GM04503 (cell line): ENCODE measurements at regions not wholly inside any gene's neighbourhood (a gene's known extent, or its start where the extent isn't known, plus 50 kb on each side); places are given as distances from the start of the nearest gene placed in this dataset.

ENCODE experiments used
- DNase-seq: peaks from one replicate; pipeline ENCODE4 v3.0.0-alpha.2; 2012; ENCODE audit warnings: low read depth

- no peak for DNase-seq
Observed at GRCh38 chr5:135204151-135204600, 170.1 kb upstream of the PITX1 start.

DNA sequence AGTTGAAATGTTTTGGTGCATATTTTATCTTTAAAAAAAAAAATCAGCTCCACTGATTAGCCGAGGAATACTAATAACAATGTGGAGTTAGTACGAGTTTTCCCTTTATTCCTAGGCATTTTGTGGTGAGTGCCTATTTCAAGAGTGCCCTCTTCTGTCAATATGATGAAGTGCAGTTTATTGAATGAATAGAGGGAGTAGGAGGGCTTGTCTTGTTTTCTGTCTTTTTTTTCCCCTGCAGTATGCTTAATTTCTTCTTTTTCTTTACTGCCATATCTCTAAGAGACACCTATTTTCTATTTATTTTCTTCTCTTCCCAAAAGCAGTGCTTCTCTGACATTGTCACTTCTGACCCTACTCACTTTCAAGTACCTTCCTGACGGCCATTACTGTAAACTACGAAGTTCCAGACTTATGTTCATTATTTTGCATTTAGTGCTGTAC, 169.6 kb upstream of the PITX1 start:
- DNase-seq: no peak

DNA sequence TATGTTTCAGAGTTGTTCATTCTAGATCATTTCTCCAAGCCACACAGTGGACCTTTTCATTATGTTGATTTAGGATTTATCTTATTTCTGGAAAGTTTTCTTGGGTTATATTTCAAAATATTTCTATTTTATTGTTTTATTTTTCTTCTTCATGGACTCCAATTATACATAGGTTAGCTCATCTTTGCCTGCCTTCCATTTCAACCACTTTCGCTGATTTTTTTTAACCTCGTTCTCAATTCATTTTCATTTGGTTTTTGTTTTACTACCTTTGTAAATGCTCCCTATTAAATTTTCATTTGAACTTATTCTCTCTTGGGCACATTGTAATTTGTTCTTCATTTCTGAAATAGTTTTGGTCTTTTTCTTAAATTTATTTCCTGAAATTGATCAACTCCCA, 169.0 kb upstream of the PITX1 start:
- no peak for DNase-seq

- no peak for DNase-seq
Observed at GRCh38 chr5:135199919-135200318, 165.9 kb upstream of the PITX1 start.

DNA sequence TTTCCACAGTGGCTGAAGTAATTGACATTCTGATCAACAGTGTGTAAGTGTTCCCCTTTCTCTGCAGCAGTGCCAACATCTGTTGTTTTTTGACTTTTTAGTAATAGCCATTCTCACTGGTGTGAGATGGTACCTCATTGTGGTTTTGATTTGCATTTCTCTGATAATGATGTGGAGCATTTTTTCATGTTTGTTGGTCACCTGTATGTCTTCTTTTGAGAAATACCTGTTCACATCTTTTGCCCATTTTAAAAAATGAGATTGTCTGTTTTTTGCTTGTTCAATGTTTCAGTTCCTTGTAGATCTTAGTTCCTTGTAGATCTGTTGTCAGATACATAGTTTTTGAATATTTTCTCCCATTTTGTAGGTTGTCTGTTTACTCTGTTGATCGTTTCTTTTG, 162.5 kb upstream of the PITX1 start:
- no peak for DNase-seq

- DNase-seq: no peak
Observed at GRCh38 chr5:135195270-135195608, 161.2 kb upstream of the PITX1 start.

DNA sequence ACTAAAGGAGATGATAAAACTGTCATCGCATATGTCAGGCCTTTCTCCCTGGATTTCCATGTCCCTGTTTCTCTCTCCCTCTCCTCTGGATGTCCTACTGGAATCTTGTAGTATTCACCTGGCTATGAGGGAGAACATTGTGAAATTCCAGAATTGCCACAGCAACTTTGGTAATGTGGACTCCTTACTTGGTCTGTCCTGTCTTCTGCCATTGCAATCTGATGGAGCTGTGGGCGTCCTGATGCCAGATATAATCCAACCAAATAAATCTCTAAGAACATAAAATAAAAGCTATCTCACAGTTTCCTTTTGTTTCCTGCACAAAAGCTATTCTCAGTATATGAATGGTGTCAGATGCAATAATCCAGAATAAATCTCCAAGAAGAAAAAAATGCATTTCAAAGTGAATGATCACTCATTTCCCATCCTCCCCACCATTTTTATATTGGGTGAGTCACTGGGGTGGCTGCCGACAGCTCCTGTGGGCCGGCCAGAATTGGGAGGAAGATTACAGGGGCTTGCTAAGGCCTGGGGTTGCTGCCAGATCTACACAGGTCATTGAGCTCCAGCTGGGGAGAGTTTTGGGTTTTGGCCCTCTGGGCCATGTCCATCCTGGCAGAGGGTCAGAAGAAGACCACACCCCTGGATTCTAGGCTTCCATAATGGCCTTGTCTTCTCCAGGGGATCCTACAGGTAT, 160.7 kb upstream of the PITX1 start:
- no peak for DNase-seq

DNA sequence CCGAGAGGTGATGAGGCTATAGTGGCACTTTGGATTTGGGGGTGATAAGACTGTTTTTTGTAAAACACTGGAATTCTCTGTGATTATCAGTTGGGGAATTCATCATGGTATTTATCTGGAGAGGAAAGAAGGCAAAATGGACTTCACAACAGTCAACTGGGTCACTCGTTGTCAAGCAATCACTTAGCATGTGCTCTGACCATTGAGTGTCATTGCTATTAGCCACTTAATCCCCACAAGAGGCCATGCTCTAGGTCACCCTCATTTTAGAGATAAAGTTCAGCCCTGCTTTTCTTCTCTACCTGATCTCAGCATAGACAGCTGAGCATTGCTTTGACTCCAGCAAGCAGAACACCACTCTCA, 160.1 kb upstream of the PITX1 start:
- no peak for DNase-seq

- no peak for DNase-seq
Observed at GRCh38 chr5:135193213-135194125, 159.4 kb upstream of the PITX1 start.

GRCh38 chr5:135192351-135192750, 158.3 kb upstream of the PITX1 start:
- DNase-seq: no peak

DNA sequence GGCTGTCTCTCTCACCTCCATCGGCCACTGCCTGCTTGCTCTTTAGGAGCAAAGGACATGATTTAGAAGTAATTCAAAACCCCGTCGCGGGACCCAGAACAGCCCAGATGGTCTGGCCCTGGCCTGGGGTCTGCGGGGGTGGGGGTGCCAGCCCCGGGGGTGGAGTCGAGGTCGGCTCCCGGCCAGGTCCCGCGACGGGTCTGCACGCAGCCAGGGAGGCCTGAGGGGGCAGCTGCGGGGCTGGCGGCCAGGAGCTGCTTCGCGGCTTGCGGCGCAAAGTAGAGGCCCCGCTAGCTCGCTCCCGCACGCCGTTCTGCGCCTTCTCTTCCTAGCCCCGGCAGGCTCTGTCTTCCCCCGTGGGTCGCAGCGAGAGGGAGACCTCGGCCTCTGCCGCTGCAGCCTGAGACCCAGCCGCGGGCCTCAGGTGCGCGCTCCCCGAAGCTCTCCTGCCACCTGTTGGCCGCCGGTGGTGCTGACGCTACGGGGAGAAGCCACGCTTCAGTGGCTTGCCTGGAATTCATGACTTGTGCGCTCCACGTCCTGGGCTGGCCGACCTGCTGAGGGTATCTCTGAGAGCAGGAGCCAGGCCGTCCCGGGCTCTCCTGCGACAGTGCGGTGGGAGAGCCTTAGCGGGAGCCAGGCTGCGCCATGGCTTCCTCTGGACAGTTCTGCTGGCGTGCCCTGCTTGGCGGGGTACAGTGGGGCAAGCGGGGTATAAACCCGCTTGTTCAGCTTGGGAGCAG, 157.2 kb upstream of the PITX1 start:
- no peak for DNase-seq

DNA sequence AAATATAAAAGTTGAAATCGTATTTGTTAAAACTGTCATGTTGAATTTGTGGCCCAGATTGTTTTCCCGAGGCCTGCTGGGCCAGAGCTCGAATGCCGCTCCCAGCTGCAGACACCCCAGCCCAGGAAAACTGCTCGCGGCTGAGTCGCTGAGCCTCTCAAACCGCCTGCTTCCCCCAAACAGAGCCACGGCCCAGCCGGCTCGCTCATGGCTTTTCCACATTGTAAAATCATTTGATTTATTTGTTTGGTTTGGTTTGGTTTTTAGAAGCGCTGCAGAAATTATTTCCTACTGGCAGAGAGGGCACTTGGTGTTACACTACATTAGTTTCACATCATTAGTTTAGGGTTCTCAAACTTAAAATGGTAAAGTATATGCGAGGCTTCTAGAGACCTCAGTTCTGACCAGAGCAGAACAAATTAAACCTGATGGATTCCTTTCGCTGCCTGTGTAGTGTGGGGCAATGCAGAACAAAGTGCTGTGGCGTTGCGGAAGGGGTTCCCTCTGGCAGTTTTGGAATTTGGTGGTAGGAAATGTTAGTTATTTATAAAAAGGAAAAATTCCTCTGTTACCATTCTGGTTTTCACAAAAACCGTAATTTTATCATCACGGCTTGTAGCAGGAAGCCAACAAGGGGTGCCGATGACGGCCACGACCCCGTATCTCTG, 156.5 kb upstream of the PITX1 start:
- no peak for DNase-seq

DNA sequence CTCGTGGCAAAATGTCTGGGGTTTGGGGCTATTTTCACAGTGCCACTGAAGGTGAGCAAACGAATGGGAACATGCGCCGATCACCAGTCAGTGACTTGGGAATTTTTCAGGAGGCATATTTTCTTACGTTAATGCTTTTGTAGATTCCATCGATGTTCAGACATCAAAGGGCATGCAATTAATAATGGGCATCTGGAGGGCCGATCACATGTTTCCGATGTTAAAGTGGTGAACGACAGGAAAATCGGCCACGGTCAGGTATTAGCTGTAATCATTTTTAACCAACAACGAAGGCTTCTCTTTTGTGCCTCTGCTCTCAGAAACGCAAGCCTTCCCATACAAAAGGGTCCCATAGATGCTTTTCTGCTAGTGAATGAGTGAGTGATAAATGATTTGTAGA, 155.0 kb upstream of the PITX1 start:
- no peak for DNase-seq

DNA sequence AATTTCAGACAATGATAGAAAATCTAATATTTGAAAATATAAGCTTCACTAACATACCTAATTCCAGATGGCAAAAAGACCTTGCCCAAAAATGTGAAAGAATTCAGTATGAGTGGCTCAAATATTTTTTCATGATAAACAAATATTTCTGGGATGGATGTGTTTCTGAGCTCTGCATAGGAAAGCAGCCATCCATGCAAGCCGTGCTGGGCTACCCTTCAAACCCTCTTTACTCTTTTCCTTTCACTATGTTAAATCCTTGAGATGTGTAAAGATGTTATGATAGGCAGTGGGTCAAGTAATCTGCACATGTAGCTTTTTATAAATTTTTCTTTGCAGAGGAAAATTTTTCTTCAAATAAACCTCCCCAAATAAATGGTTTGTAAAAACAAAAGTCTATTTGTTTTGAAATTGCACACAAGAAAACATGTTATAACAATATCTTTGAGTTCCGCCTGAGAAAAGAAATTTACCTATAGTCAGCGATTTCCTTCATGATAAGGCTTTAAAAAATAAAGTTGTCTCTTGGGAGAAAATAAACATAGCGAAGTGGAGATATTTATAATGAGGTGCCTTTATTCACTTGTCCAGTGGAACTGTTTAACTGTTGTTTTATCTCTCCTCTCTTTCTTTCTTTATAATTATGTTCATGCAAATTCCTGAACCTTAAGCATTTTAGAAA, 154.3 kb upstream of the PITX1 start:
- no peak for DNase-seq

DNA sequence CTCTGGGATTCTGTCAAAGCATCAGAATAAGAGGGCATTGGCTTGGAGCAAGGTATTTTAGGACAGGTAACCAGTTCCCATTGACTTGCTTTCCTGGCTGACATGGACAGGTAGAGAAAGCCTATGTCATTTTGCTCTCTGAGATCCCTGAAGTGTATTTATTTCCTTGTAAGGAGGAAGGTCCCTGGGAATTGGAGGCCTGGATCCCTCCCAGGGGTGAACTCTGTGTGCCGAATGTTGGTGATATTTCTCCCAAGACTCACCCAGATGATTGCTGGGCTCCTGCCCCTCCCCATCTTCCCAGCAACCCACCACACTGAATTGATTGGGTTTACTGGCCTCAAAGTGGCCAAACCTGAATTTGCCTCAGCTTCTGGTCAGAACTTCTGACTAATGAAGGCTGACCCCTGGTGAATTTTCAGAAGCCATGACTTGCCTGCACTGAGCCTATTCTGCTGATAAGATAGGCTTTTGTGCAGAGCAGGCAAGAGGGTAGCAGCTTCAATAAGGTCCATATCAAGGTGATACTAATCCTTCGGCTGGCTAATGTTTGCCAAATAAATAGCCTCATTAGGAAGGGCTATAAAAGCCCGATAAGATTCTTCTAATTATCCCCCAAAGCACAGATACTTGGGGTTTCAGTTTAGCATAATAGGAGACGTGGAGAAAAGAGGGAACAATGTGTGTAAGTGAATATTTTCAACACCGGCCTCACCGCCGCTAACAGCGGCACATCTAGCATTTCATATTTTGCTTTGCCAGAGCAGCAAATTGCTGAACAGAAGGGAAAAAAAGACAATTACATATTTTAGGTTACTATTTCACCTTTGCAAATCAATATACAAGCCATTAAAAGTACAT, 152.9 kb upstream of the PITX1 start:
- no peak for DNase-seq

- peak; percentile 47 for DNase-seq
Observed at GRCh38 chr5:135185481-135186065, 151.5 kb upstream of the PITX1 start.

DNA sequence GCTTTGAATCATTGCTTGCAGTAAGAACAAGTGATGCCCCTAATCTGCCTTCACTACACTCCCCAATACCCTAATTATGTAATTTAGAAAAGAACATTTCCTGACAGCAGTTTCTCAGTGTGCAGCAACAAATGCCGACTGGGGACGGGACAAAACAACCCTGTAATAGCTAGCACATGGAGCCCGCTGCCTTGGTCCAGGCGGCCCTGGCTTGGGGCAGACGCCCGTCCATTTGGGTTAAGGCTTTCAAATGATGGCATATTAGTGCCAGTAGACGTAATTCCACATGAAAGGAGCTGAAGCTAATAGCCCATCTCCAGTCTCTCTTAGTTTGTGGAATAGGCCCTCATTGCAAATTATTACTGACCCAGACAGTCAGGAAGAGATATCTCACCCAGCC, 150.6 kb upstream of the PITX1 start:
- DNase-seq: no peak

DNA sequence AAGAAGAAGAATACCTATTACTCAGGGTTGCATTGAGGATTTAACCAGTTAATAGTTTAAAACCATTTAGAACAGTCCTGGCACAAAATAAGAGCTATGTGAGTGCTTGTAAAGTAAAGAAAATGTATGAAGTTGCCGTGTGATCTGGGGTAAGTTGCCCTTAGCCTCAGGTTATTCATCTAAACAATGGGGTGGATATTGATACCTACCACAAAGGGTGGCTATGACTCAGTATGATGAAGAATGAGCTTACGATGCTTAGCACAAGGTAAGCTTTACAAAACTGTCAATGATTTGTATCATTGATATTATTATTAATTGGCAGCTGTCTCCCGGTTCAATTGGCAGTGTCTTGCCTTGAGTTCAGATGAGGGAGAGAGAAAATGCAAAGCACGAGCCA, 149.4 kb upstream of the PITX1 start:
- no peak for DNase-seq

DNA sequence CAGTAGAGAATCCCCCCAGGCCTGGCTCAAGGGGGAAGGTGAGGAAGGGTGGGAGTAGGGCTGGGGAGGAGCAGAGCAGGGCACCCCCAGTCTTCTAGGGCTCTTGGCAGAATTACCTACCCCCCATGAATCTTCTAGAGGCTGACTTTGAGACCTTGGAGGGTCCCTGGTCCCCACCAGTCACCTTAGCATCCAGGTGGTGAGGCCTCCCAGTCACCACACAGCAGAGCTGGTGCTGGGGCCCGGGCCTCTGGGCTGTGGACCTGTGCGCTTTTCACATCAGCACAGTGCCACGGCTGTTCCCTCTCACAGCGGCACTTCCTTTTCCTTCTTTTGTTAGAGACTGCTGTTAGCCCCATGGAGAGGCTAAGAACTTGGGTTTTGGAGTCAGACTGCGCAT, 148.6 kb upstream of the PITX1 start:
- no peak for DNase-seq

- DNase-seq: no peak
Observed at GRCh38 chr5:135181653-135182052, 147.6 kb upstream of the PITX1 start.
